ENCODE measurements at regions not wholly inside any gene's neighbourhood (a gene's known extent, or its start where the extent isn't known, plus 50 kb on each side); places are given as distances from the start of the nearest gene placed in this dataset.

DNA sequence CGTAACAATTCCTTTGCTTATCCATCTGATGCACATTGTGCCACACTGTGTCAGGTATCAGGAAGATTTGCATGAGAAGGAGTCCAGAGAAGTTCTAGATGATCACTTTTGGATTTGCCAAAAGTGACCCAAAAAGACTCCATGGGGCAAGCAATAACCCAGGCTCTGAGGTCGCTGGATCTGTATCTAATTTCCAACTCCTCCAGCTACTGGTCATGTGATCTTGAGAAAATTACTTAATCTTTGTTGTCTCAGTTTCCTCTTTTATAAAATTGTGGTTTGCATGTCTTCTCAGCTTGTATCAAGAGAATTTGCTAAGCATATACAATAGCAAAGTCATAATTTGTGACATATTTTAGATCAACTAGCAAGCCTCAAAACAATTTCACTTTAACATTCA is 61.3 kb upstream of the ITGA4 start:
- no peak for ATAC-seq

DNA sequence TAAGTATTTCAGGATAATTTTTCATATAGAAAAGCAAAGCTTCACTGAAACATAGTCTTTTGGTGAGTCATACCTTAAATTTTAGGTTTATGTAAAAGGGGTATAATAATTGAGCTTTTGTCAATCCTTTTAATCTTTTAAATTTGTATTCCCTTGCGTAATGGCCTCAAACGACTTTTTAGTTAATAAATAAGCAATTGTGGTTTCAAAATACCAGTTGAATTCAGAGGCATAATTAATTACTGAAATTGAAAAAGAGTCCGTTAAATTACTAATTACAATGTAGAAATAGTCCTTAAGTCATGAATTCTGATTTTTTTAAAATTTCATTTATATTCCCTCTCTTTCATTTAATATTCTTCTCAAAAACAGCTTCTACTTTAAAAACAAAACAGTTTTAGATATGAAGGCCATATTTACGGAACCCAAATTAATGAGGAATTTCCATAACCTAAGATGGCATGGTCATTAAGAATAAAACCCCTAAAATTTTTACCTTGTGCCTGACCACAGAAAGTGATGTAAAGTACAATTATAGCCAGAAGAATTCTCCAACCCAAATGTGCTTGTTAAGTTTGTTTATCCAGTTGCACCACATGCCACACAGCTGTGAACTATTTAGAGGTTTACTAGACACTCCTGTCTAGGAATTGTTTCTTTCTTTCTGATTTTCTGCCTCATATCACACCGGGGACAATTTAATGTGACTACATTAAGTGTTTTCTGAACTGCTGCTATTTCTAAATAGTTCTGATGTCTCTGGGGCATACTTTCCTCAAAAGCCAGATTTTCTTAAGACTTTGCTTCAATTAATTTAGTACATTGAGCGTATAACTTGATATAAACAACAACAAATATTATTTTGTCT is 60.7 kb upstream of the ITGA4 start:
- ATAC-seq = no peak

DNA sequence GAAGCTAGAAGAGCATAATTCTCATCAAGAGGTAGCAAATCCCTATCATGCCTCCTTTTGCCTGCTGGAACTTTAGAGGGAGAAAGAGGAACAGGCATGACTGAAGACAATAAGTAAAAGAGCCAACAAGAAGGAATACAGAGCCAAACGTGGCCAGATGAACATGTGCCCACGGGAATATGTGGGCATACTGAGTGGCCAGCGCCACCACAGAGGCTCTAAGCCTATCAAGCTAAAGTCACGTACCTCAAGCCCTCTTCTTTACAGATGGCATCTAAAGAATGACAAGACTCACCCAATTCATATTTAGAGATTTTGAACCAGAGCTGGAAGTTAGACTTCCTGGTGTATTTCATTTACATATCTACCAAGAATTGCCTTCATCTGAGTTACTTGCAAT is 59.9 kb upstream of the ITGA4 start:
- ATAC-seq = no peak

DNA sequence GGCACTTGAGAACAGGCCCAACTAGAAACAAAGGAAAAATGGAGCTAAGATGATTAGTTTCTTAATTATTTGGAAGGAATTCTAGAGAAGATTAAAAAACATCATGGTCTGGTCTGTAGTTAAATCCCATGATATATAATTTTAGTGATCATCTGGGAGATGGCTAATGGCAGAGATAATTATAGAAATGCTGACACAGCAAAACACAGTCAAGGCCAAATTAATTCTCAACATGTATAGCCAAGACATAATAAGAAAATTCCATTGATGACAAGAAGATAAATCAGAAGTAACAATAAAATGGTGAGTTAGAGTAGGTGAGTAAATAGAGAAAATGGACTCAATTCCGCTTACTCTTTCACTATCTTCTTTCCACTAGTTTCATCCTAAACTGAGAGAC is 59.2 kb upstream of the ITGA4 start:
- ATAC-seq = no peak

DNA sequence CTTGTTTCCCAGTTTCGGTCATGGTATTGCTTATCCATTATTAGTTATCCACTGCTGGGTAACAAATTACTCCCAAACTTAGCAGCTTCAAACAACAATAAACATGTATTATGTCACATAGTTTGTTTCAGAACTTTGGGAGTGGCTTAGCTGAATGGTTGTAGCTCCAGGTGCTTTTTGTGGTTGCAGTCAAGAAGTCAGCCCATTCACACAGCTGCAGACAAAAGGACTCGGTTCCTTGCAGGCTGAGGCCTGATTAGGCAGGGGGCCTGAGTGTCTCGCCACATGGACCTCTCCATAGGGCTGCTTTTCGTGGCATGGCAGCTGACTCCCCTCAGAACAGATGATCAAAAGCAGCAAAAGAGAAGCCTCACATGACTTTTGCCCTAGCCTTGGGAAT is 58.2 kb upstream of the ITGA4 start:
- no peak for ATAC-seq

DNA sequence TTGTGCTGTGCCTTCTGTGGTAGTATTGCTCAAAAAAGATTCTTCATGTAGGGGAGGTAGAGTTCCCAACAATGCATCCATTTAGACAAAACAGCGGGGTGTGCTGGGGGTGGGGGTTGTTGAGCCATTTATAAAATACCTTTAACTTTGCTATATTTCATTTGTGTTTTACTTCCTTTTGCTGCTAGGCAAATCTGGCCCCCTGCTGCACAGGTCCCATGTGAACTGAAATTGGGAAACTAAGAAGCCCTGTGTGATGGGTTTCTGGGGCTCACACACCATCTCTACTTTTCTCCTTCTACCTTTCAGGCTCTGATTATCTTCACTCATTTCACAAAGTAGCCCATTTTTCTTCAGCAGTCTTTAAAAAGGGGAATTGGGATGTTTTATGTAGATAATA is 52.7 kb upstream of the ITGA4 start:
- ATAC-seq = no peak

DNA sequence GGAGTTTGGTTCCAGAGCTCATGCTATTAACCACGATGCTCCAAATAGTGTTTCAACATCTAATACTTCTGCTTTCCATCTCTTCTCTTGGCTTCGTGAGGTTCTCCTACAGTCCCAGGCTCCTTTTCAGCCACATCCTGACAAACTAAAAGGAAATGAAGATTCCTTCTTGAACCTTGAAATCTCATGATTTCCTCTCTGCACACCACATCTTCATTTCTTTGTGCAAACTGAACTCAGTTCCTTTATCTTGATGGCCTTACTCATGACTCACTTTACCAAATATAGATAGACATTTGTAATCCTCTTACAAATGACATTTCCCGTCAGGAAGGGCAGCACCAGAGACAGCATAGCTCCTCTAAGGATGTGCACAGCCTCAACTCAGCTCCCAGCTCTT is 50.0 kb upstream of the ITGA4 start:
- no peak for ATAC-seq
